Vagina (tissue), 2 donors: ENCODE measurements at regions not wholly inside any gene's neighbourhood (a gene's known extent, or its start where the extent isn't known, plus 50 kb on each side); places are given as distances from the start of the nearest gene placed in this dataset.

Experiments
- DNase-seq, 2 donors: peaks; one replicate each; pipeline ENCODE4 v3.0.0-alpha.2; 2017; ENCODE audit errors: extremely low spot score in 2 of 2
- H3K27ac ChIP-seq: fragments of 200-600 bp; sonication (generic); one replicate; pipeline ENCODE4 v1.5.1; 2019
- H3K27me3 ChIP-seq: fragments of 200-600 bp; sonication (generic); one replicate; pipeline ENCODE4 v1.5.1; 2019
- H3K36me3 ChIP-seq, 2 donors: fragments of 200-600 bp; sonication (generic); one replicate each; pipeline ENCODE4 v1.5.1; 2017 to 2019
- H3K4me1 ChIP-seq: fragments of 200-600 bp; sonication (generic); one replicate; pipeline ENCODE4 v1.5.1; 2019
- H3K4me3 ChIP-seq, 2 donors: fragments of 200-600 bp; sonication (generic); 1 replicate in 1 of 2; 2 replicates in 1 of 2; pipeline ENCODE4 v1.5.1; 2016 to 2019
- H3K9me3 ChIP-seq: fragments of 200-600 bp; sonication (generic); one replicate; pipeline ENCODE4 v1.5.1; 2019
- CTCF ChIP-seq, 3 experiments: fragments of 450-650 bp in 2 of 3; fragments of 200-600 bp in 1 of 3; sonication (generic) in 1 of 3; IDR thresholded peaks; one replicate each; pipeline ENCODE4 v1.5.1; 2017 to 2019; ENCODE audit warnings: antibody characterized with exemption in 3 of 3, mild to moderate bottlenecking in 2 of 3, moderate library complexity in 2 of 3
- POLR2A ChIP-seq, 2 donors: fragments of 450-650 bp; IDR thresholded peaks; one replicate each; pipeline ENCODE4 v1.6.1; 2017; ENCODE audit warnings: antibody characterized with exemption in 2 of 2, mild to moderate bottlenecking in 2 of 2, moderate library complexity in 2 of 2
- POLR2AphosphoS5 ChIP-seq, 2 donors: sonication (generic); formaldehyde crosslinking; IDR thresholded peaks; one replicate each; pipeline ENCODE4 v1.9.0; 2017; ENCODE audit warnings: antibody characterized with exemption in 2 of 2, mild to moderate bottlenecking in 2 of 2, low read depth in 1 of 2; ENCODE audit not compliant: insufficient read depth in 1 of 2
- intact Hi-C: fragments of 100-400 bp; cut with DNase I; formaldehyde crosslinking; loops from one replicate; pipeline ENCODE4 v1.15.1; 2023

GRCh38 chr11:81497202-81497804 lies 1236.4 kb downstream of the FAM181B start:
- no peak for DNase-seq
- Histone ChIP-seq H3K4me1 (no peaks in the 10 kb centered on the region), H3K36me3 (no peaks in the 10 kb centered on the region), H3K27ac (no peak overlapping the region), H3K4me3 (no peak overlapping the region), H3K9me3 (no peaks in the 10 kb centered on the region), H3K27me3 (no peaks in the 10 kb centered on the region)
- TF ChIP-seq POLR2AphosphoS5 (IDR thresholded peaks at IDR 0.05; ENCODE audit: insufficient read depth in 1 of 2, low read depth in 1 of 2) (no peak), POLR2A (IDR thresholded peaks at IDR 0.05) (no peak), CTCF (IDR thresholded peaks at IDR 0.05) (no peak)
- intact Hi-C loops, result no loop called here

GRCh38 chr11:81496601-81497000 lies 1237.1 kb downstream of the FAM181B start:
- no peaks in the 10 kb centered on the region for H3K36me3 ChIP-seq
- intact Hi-C loops, result no loop called here
- DNase-seq, result no peak
- H3K27me3 ChIP-seq, result no peaks in the 10 kb centered on the region
- no peaks in the 10 kb centered on the region for H3K9me3 ChIP-seq
- H3K4me1 ChIP-seq, result no peaks in the 10 kb centered on the region
- H3K4me3 ChIP-seq, result no peak overlapping the region
- no peak overlapping the region for H3K27ac ChIP-seq
- TF ChIP-seq POLR2A (IDR thresholded peaks at IDR 0.05) (no peak), CTCF (IDR thresholded peaks at IDR 0.05) (no peak), POLR2AphosphoS5 (IDR thresholded peaks at IDR 0.05; ENCODE audit: insufficient read depth in 1 of 2, low read depth in 1 of 2) (no peak)

GRCh38 chr11:81495699-81496292 lies 1237.9 kb downstream of the FAM181B start:
- H3K4me3 ChIP-seq, result no peak overlapping the region
- H3K4me1 ChIP-seq, result no peaks in the 10 kb centered on the region
- DNase-seq, result no peak
- TF ChIP-seq POLR2AphosphoS5 (IDR thresholded peaks at IDR 0.05; ENCODE audit: insufficient read depth in 1 of 2, low read depth in 1 of 2) (no peak), CTCF (IDR thresholded peaks at IDR 0.05) (no peak), POLR2A (IDR thresholded peaks at IDR 0.05) (no peak)
- intact Hi-C loops, result no loop called here
- H3K36me3 ChIP-seq, result no peaks in the 10 kb centered on the region
- no peaks in the 10 kb centered on the region for H3K9me3 ChIP-seq
- H3K27me3 ChIP-seq, result no peaks in the 10 kb centered on the region
- no peak overlapping the region for H3K27ac ChIP-seq

- Histone ChIP-seq H3K4me1 (no peaks in the 10 kb centered on the region), H3K4me3 (no peak overlapping the region), H3K27ac (no peak overlapping the region), H3K27me3 (no peaks in the 10 kb centered on the region), H3K36me3 (no peaks in the 10 kb centered on the region), H3K9me3 (no peaks in the 10 kb centered on the region)
- no peak for DNase-seq
- TF ChIP-seq POLR2A (IDR thresholded peaks at IDR 0.05) (no peak), POLR2AphosphoS5 (IDR thresholded peaks at IDR 0.05; ENCODE audit: insufficient read depth in 1 of 2, low read depth in 1 of 2) (no peak), CTCF (IDR thresholded peaks at IDR 0.05) (no peak)
- intact Hi-C loops, result no loop called here
Measured at GRCh38 chr11:81494431-81494830, 1239.2 kb downstream of the FAM181B start.

- Histone ChIP-seq H3K4me3 (no peak overlapping the region), H3K36me3 (no peaks in the 10 kb centered on the region), H3K27ac (no peak overlapping the region), H3K9me3 (no peaks in the 10 kb centered on the region), H3K27me3 (no peaks in the 10 kb centered on the region), H3K4me1 (no peaks in the 10 kb centered on the region)
- intact Hi-C loops, result no loop called here
- no peak for DNase-seq
- TF ChIP-seq POLR2AphosphoS5 (IDR thresholded peaks at IDR 0.05; ENCODE audit: insufficient read depth in 1 of 2, low read depth in 1 of 2), result no peak
- TF ChIP-seq CTCF (IDR thresholded peaks at IDR 0.05), result no peak
- no peak for TF ChIP-seq POLR2A (IDR thresholded peaks at IDR 0.05)
Measured at GRCh38 chr11:81492923-81493445, 1240.7 kb downstream of the FAM181B start.
